H1 (cell line): ENCODE measurements at regions not wholly inside any gene's neighbourhood (a gene's known extent, or its start where the extent isn't known, plus 50 kb on each side); places are given as distances from the start of the nearest gene placed in this dataset.

Source experiments
- ASH2L ChIP-seq: fragments of 200-600, 300-600 bp; sonication (generic); IDR thresholded peaks from one replicate; pipeline ENCODE4 v1.7.1; 2017; ENCODE audit warnings: low read length
- EZH2 ChIP-seq: fragments of 200-600 bp; sonication (generic); IDR thresholded peaks from 2 replicates; pipeline ENCODE4 v1.7.1; 2012; ENCODE audit warnings: low read depth, mild to moderate bottlenecking, moderate library complexity, low read length, inconsistent platforms; ENCODE audit not compliant: severe bottlenecking
- HDAC6 ChIP-seq: IDR thresholded peaks from one replicate; pipeline ENCODE4 v1.7.1; 2012; ENCODE audit warnings: low read depth, mild to moderate bottlenecking, inconsistent platforms, low read length, moderate library complexity
- RAD21 ChIP-seq, 2 experiments: IDR thresholded peaks in 1 of 2; conservative IDR thresholded peaks in 1 of 2; 2 replicates each; pipeline ENCODE4 v1.6.1; 2011; ENCODE audit warnings: low read depth in 2 of 2, low read length in 2 of 2, improper control_type of control experiment in 1 of 2, inconsistent platforms in 1 of 2, mild to moderate bottlenecking in 1 of 2, moderate library complexity in 1 of 2
- ZNF274 ChIP-seq: IDR thresholded peaks from 2 replicates; pipeline ENCODE4 v1.7.0; 2012; ENCODE audit warnings: low read length, borderline replicate concordance; ENCODE audit errors: extremely low read depth
- TF ChIP-seq, protein P1 (sequence below), 3 experiments: IDR thresholded peaks; 1 replicate in 2 of 3; 2 replicates in 1 of 3; pipeline versions ENCODE4 v1.5.1 to v1.6.1; 2011; ENCODE audit warnings: low read length in 3 of 3, mild to moderate bottlenecking in 3 of 3, inconsistent platforms in 2 of 3, low read depth in 1 of 3, moderate library complexity in 1 of 3; ENCODE audit not compliant: insufficient read depth in 1 of 3; ENCODE audit errors: control extremely low read depth in 1 of 3

DNA sequence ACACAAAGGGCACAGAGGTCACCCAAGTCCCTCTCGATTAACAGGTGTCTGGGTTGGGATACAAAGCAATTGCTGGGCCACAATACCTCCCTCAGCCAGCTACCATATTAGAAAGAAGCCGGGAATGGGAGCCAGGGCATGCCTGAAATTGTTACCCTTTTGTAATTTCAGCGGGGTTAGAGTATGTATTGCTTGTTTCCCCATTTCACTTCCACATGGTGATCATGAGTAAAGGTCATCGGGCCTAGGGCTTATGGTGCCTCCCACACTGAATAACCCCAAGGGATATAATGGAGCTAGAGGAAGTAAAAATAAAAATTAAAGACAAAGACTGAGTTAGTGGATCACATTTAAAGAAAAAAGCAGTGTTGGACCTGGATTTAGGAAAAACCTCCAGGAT is 437.2 kb upstream of the KLHL29 start:
- TF ChIP-seq RAD21 (IDR thresholded peaks at IDR 0.05 in 1 of 2, conservative IDR thresholded peaks at IDR 0.05 in 1 of 2; ENCODE audit: low read depth in 2 of 2, low read length in 2 of 2) = no peak
- TF ChIP-seq HDAC6 = no peak
- TF ChIP-seq, protein P1, sequence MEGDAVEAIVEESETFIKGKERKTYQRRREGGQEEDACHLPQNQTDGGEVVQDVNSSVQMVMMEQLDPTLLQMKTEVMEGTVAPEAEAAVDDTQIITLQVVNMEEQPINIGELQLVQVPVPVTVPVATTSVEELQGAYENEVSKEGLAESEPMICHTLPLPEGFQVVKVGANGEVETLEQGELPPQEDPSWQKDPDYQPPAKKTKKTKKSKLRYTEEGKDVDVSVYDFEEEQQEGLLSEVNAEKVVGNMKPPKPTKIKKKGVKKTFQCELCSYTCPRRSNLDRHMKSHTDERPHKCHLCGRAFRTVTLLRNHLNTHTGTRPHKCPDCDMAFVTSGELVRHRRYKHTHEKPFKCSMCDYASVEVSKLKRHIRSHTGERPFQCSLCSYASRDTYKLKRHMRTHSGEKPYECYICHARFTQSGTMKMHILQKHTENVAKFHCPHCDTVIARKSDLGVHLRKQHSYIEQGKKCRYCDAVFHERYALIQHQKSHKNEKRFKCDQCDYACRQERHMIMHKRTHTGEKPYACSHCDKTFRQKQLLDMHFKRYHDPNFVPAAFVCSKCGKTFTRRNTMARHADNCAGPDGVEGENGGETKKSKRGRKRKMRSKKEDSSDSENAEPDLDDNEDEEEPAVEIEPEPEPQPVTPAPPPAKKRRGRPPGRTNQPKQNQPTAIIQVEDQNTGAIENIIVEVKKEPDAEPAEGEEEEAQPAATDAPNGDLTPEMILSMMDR (IDR thresholded peaks at IDR 0.05; ENCODE audit: control extremely low read depth in 1 of 3, insufficient read depth in 1 of 3, low read depth in 1 of 3, low read length in 3 of 3) = no peak
- no peak for TF ChIP-seq ASH2L
- TF ChIP-seq ZNF274 = no peak
- no peak for TF ChIP-seq EZH2
